Liver (tissue), 3 donors: ENCODE measurements at regions not wholly inside any gene's neighbourhood (a gene's known extent, or its start where the extent isn't known, plus 50 kb on each side); places are given as distances from the start of the nearest gene placed in this dataset.

ENCODE experiments used
- CTCF ChIP-seq: fragments of 150-350 bp; IDR thresholded peaks from 2 replicates; pipeline ENCODE4 v1.5.1; 2017; ENCODE audit warnings: improper control_type of control experiment, low read depth, low read length; ENCODE audit not compliant: missing input control
- EGR1 ChIP-seq, 2 donors: IDR thresholded peaks; 2 replicates each; pipeline ENCODE4 v1.6.1; 2016 to 2018; ENCODE audit warnings: antibody characterized with exemption in 2 of 2, low read depth in 2 of 2
- RXRA ChIP-seq, 2 donors: IDR thresholded peaks; 2 replicates each; pipeline ENCODE4 v1.6.1; 2017 to 2018; ENCODE audit warnings: antibody characterized with exemption in 2 of 2, mild to moderate bottlenecking in 1 of 2
- YY1 ChIP-seq: IDR thresholded peaks from 2 replicates; pipeline ENCODE4 v1.6.1; 2016; ENCODE audit warnings: antibody characterized with exemption, mild to moderate bottlenecking
- TF ChIP-seq, protein P1 (sequence below): IDR thresholded peaks from 2 replicates; pipeline ENCODE4 v1.6.1; 2016; ENCODE audit warnings: antibody characterized with exemption
- donor health status: healthy.
- donor health status: healthy.

DNA sequence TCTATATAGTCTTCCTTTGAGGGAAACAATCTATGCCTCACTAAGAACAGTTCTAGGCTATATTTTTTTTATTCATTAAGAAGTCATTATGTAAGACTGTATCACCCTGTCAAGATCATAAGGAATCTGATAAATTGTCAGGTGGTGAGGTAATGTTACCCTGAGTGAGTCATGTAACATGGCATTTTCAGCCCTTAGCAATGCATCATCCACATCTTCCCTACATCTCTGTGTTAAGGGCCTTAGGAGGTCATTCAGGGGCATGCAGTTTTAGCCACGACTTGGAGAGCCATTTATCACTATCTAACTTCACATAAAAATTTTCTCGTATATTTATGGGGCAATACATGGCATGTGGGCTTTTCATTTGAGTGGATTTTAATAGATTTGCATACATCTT is 924.5 kb upstream of the MBL2 start:
- TF ChIP-seq CTCF (no peak), RXRA (IDR thresholded peaks at IDR 0.05) (no peak), YY1 (no peak), EGR1 (IDR thresholded peaks at IDR 0.05; ENCODE audit: low read depth in 2 of 2) (no peak)
- TF ChIP-seq, protein P1, sequence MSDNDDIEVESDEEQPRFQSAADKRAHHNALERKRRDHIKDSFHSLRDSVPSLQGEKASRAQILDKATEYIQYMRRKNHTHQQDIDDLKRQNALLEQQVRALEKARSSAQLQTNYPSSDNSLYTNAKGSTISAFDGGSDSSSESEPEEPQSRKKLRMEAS, result no peak
